ENCODE measurements at regions not wholly inside any gene's neighbourhood (a gene's known extent, or its start where the extent isn't known, plus 50 kb on each side); places are given as distances from the start of the nearest gene placed in this dataset.

DNA sequence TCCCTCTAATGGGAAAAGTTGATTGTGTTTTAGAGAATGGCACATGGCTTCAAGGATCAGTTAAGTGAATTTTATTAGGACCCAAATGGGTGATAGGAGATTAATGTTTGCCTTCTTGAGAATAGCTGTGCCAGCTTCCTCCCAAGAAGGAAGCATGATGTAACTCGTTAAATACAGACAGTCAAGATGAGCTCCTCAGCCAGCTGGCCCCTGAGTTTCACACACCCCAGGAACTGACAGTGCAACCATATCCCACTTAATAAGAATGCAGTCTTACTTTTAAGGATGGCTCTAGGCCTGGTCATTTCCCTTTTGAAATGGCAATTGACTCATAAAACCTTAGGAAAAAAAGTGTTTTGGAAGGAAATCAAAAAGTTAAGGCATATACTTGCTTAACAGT is 472.8 kb upstream of the KCNMB2 start:
- TF ChIP-seq, protein P1, sequence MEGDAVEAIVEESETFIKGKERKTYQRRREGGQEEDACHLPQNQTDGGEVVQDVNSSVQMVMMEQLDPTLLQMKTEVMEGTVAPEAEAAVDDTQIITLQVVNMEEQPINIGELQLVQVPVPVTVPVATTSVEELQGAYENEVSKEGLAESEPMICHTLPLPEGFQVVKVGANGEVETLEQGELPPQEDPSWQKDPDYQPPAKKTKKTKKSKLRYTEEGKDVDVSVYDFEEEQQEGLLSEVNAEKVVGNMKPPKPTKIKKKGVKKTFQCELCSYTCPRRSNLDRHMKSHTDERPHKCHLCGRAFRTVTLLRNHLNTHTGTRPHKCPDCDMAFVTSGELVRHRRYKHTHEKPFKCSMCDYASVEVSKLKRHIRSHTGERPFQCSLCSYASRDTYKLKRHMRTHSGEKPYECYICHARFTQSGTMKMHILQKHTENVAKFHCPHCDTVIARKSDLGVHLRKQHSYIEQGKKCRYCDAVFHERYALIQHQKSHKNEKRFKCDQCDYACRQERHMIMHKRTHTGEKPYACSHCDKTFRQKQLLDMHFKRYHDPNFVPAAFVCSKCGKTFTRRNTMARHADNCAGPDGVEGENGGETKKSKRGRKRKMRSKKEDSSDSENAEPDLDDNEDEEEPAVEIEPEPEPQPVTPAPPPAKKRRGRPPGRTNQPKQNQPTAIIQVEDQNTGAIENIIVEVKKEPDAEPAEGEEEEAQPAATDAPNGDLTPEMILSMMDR (IDR thresholded peaks at IDR 0.05) = no peak
- no peak for TF ChIP-seq POLR2A (IDR thresholded peaks at IDR 0.05)
